Endothelial cell (in vitro differentiated cells): ENCODE measurements at regions not wholly inside any gene's neighbourhood (a gene's known extent, or its start where the extent isn't known, plus 50 kb on each side); places are given as distances from the start of the nearest gene placed in this dataset.

Experiments used
- DNase-seq: peaks from one replicate; pipeline ENCODE4 v3.0.0; 2021; ENCODE audit warnings: low spot score
- H3K27ac Mint-ChIP-seq: one replicate; pipeline ENCODE4 v1.8.0; 2021; ENCODE audit warnings: mixed read lengths, inconsistent platforms; ENCODE audit not compliant: unreplicated experiment
- H3K27me3 Mint-ChIP-seq: one replicate; pipeline ENCODE4 v1.8.0; 2021; ENCODE audit warnings: mild to moderate bottlenecking, moderate library complexity, mixed read lengths, inconsistent platforms; ENCODE audit not compliant: unreplicated experiment
- H3K36me3 Mint-ChIP-seq: one replicate; pipeline ENCODE4 v1.8.0; 2021; ENCODE audit warnings: mild to moderate bottlenecking, low read depth, mixed read lengths, inconsistent platforms; ENCODE audit not compliant: unreplicated experiment
- H3K4me1 Mint-ChIP-seq: one replicate; pipeline ENCODE4 v1.8.0; 2021; ENCODE audit warnings: mild to moderate bottlenecking, mixed read lengths, inconsistent platforms; ENCODE audit not compliant: unreplicated experiment
- H3K4me3 Mint-ChIP-seq: one replicate; pipeline ENCODE4 v1.8.0; 2021; ENCODE audit warnings: mild to moderate bottlenecking, mixed read lengths, inconsistent platforms; ENCODE audit not compliant: unreplicated experiment
- H3K9me3 Mint-ChIP-seq: one replicate; pipeline ENCODE4 v1.8.0; 2021; ENCODE audit warnings: mixed read lengths, inconsistent platforms; ENCODE audit not compliant: unreplicated experiment
- CTCF ChIP-seq: fragments of 200-600 bp; sonication (generic); IDR thresholded peaks from one replicate; pipeline ENCODE4 v1.5.0; 2021; ENCODE audit warnings: antibody characterized with exemption; ENCODE audit not compliant: unreplicated experiment

- H3K9me3 Mint-ChIP-seq, result no peaks in the 10 kb centered on the region
- DNase-seq, result no peak
- TF ChIP-seq CTCF, result no peak
- H3K27ac Mint-ChIP-seq, result no peak overlapping the region
- no peaks in the 10 kb centered on the region for H3K4me1 Mint-ChIP-seq
- H3K27me3 Mint-ChIP-seq, result peaks cover 2% of the 10 kb centered on the region
- H3K4me3 Mint-ChIP-seq, result no peak overlapping the region
- no peaks in the 10 kb centered on the region for H3K36me3 Mint-ChIP-seq
These were observed 1988.8 kb upstream of the FLRT2 start for GRCh38 chr14:83541147-83541546.

- Mint-ChIP-seq H3K9me3 (no peaks in the 10 kb centered on the region), H3K4me3 (no peak overlapping the region), H3K36me3 (no peaks in the 10 kb centered on the region), H3K4me1 (no peaks in the 10 kb centered on the region), H3K27me3 (no peaks in the 10 kb centered on the region), H3K27ac (no peak overlapping the region)
- no peak for TF ChIP-seq CTCF
- no peak for DNase-seq
These were observed 1981.7 kb upstream of the FLRT2 start for GRCh38 chr14:83548061-83548839.

GRCh38 chr14:83556065-83556464 is 1973.9 kb upstream of the FLRT2 start:
- H3K4me1 Mint-ChIP-seq, result no peaks in the 10 kb centered on the region
- no peaks in the 10 kb centered on the region for H3K27me3 Mint-ChIP-seq
- no peak overlapping the region for H3K27ac Mint-ChIP-seq
- DNase-seq, result no peak
- no peaks in the 10 kb centered on the region for H3K36me3 Mint-ChIP-seq
- no peaks in the 10 kb centered on the region for H3K9me3 Mint-ChIP-seq
- H3K4me3 Mint-ChIP-seq, result no peak overlapping the region
- TF ChIP-seq CTCF, result no peak

- TF ChIP-seq CTCF, result no peak
- Mint-ChIP-seq H3K27ac (no peak overlapping the region), H3K9me3 (no peaks in the 10 kb centered on the region), H3K4me3 (no peak overlapping the region), H3K27me3 (no peaks in the 10 kb centered on the region), H3K36me3 (no peaks in the 10 kb centered on the region), H3K4me1 (no peaks in the 10 kb centered on the region)
- no peak for DNase-seq
These were observed 1973.0 kb upstream of the FLRT2 start for GRCh38 chr14:83556746-83557453.

- Mint-ChIP-seq H3K36me3 (no peaks in the 10 kb centered on the region), H3K27ac (no peak overlapping the region), H3K4me3 (no peak overlapping the region), H3K9me3 (no peaks in the 10 kb centered on the region), H3K4me1 (no peaks in the 10 kb centered on the region), H3K27me3 (no peaks in the 10 kb centered on the region)
- DNase-seq, result no peak
- no peak for TF ChIP-seq CTCF
These were observed 1971.0 kb upstream of the FLRT2 start for GRCh38 chr14:83558946-83559345.
